ENCODE measurements at regions not wholly inside any gene's neighbourhood (a gene's known extent, or its start where the extent isn't known, plus 50 kb on each side); places are given as distances from the start of the nearest gene placed in this dataset.
"Not testable (repeated sequence)": the region's sequence is repeated elsewhere in the genome, so short reads cannot be mapped to it uniquely, and the experiment has no call there.

DNA sequence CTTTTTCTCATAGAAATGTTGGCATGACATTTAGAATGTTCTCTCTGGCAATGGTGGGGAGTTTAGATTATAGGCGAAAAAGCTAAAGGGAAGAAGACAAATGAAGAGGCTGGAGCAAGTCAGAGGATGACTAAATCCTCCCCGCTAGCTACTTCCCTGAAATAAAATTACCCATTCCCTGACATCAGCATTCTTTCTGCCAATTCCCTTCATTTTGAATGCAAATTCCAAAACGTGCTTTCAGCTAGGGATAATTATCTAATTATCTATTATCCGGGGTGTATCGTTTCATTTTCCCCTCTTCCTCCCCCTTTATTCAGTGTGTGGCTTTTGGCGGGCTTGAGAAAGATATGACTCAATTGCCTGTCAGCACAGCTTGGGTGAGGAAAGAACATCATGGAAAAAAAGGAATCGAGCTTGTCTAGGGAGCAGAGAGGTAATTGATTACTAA lies 672.3 kb downstream of the TNS3 start:
- TF ChIP-seq, protein P1, sequence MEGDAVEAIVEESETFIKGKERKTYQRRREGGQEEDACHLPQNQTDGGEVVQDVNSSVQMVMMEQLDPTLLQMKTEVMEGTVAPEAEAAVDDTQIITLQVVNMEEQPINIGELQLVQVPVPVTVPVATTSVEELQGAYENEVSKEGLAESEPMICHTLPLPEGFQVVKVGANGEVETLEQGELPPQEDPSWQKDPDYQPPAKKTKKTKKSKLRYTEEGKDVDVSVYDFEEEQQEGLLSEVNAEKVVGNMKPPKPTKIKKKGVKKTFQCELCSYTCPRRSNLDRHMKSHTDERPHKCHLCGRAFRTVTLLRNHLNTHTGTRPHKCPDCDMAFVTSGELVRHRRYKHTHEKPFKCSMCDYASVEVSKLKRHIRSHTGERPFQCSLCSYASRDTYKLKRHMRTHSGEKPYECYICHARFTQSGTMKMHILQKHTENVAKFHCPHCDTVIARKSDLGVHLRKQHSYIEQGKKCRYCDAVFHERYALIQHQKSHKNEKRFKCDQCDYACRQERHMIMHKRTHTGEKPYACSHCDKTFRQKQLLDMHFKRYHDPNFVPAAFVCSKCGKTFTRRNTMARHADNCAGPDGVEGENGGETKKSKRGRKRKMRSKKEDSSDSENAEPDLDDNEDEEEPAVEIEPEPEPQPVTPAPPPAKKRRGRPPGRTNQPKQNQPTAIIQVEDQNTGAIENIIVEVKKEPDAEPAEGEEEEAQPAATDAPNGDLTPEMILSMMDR (IDR thresholded peaks at IDR 0.05), result no peak
- no peak for TF ChIP-seq POLR2A (IDR thresholded peaks at IDR 0.05)
- Histone ChIP-seq H3K4me1 (no peaks in the 10 kb centered on the region), H3K27ac (no peak overlapping the region), H3K36me3 (no peaks in the 10 kb centered on the region), H3K4me3 (replicated peaks in 1 of 3) (no peak overlapping the region), H3K27me3 (no peaks in the 10 kb centered on the region), H3K9me3 (no peaks in the 10 kb centered on the region)
- 79 to 82% methylated on average over 7 of the region's 7 CpGs for WGBS, 2 donors
- no peak for DNase-seq
- intact Hi-C loops (cut with DNase I), result no loop called here

DNA sequence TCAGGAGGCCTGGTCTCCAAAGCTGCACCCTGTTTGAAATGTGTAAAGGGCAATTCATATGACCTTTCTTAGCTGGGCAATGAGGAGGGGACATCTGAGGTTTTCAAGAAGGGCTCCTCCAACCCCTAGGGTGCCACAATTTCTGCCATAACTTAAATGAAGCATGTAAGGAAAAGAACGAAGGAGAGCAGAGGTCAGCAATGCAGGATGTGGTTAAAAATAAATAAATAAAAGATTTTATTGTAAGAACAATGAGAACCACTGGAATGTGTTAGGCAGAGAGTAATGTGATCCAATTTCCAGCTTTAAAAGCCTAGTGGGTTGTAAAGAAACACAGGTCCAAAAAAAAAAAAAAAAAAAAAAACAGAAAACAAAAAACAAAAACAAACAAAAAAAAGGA lies 673.1 kb downstream of the TNS3 start:
- no peaks in the 10 kb centered on the region for H3K36me3 ChIP-seq
- H3K4me1 ChIP-seq, result no peaks in the 10 kb centered on the region
- no peaks in the 10 kb centered on the region for H3K9me3 ChIP-seq
- TF ChIP-seq, protein P1 (IDR thresholded peaks at IDR 0.05), result no peak
- TF ChIP-seq POLR2A (IDR thresholded peaks at IDR 0.05), result no peak
- H3K4me3 ChIP-seq (replicated peaks in 1 of 3), result no peak overlapping the region
- no peaks in the 10 kb centered on the region for H3K27me3 ChIP-seq
- DNase-seq, result no peak
- intact Hi-C loops (cut with DNase I), result no loop called here
- no peak overlapping the region for H3K27ac ChIP-seq
- 67 to 80% methylated on average over 1 of the region's 1 CpG for WGBS, 2 donors

DNA sequence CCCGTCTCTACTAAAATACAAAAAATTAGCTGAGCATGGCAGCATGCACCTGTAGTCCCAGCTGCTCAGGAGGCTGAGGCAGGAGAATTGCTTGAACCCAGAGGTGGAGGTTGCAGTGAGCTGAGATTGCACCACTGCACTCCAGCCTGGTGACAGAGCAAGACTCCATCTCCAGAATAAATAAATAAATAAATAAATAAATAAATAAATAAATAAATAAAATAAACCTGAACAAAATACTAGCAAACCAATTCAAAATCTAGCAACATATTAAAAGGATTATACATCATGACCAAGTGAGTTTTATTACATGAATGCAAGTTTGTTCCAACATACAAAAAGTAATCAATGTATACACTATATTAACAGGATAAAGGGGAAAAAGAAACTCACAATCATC lies 677.4 kb downstream of the TNS3 start:
- H3K27me3 ChIP-seq; H3K27ac ChIP-seq; H3K4me1 ChIP-seq; intact Hi-C loops (cut with DNase I); DNase-seq; H3K36me3 ChIP-seq; H3K4me3 ChIP-seq (replicated peaks in 1 of 3); H3K9me3 ChIP-seq: not testable (repeated sequence)
- 83 to 100% methylated on average over 1 of the region's 1 CpG for WGBS, 2 donors

DNA sequence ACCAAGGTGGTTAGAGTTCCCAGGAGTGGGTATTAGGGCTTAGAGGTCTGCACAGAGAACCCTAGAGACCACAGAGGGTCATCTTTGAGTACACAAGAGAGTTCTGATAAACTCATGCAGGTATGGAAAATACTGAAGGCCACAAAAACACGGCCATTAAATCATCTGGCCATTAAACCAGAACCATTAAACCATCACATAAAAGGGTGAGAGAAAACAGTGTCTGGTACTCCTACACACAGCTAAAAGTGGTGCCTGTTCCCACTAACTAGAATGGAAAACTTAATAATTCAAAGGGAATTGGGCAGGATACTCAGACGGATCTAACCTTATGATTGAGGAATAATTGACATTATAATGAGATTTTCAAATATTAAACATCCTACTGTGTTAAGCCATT lies 679.4 kb downstream of the TNS3 start:
- 61 to 94% methylated on average over 2 of the region's 2 CpGs for WGBS, 2 donors
- no peak for TF ChIP-seq POLR2A (IDR thresholded peaks at IDR 0.05)
- TF ChIP-seq, protein P1 (IDR thresholded peaks at IDR 0.05), result no peak
- H3K4me1 ChIP-seq, result no peaks in the 10 kb centered on the region
- no peak overlapping the region for H3K4me3 ChIP-seq (replicated peaks in 1 of 3)
- H3K9me3 ChIP-seq, result no peaks in the 10 kb centered on the region
- no peaks in the 10 kb centered on the region for H3K27me3 ChIP-seq
- H3K36me3 ChIP-seq, result no peaks in the 10 kb centered on the region
- no peak for DNase-seq
- no peak overlapping the region for H3K27ac ChIP-seq
- intact Hi-C loops (cut with DNase I), result no loop called here

DNA sequence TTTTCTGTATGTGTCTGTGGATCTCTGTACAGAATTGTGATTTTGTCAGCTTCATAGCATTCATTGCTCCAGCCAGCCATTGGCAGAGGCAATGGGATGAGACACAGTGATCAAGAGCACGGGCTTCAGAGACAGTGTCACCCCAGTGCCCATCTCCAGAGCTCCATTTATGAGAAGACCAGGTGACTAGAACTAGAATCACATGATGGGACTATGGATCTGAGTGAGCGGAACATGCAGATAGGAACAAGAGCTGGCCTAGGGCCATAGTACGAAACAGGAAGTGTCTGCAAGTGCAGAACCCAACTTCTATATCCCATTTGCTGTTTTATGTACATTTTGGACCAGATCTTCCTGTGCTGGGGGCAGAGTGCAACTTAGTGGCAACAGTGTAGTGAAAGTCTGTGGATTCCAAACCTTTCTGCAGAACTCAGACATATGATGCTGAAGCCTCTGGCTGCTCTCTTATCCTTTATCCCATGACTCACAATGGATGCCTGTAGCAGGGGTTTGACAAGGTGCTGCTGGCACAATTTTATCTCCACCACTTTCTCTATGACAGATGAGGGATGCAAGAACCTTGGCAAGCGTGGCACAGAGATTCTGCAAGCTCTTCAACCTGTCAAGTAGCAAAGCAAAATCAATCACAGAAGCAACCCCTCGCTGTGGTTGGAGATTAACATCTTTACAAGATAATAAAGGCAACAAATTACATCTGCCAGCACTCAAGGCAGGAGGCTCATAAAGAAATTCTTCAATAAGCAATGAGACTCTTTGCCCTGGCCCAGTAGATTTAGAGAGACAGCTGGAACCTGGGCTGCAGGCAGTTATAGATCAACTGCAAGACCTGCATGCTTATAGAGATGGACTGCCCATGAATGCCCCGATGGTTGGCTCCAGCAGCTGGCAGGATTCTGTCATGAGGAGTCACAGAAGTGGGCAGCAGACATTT lies 681.3 kb downstream of the TNS3 start:
- Histone ChIP-seq H3K27me3 (no peaks in the 10 kb centered on the region), H3K4me3 (replicated peaks in 1 of 3) (no peak overlapping the region), H3K9me3 (no peaks in the 10 kb centered on the region), H3K27ac (no peak overlapping the region), H3K36me3 (no peaks in the 10 kb centered on the region), H3K4me1 (no peaks in the 10 kb centered on the region)
- WGBS, 2 donors, result 58 to 77% methylated on average over 6 of the region's 6 CpGs
- DNase-seq, result no peak
- TF ChIP-seq, protein P1 (IDR thresholded peaks at IDR 0.05), result no peak
- TF ChIP-seq POLR2A (IDR thresholded peaks at IDR 0.05), result no peak
- intact Hi-C loops (cut with DNase I), result no loop called here

Data from thyroid gland (tissue), 4 donors.